GM18907 (cell line): ENCODE measurements at regions not wholly inside any gene's neighbourhood (a gene's known extent, or its start where the extent isn't known, plus 50 kb on each side); places are given as distances from the start of the nearest gene placed in this dataset.

Experiments used
- ATAC-seq: cut with Tn5 transposase; IDR thresholded peaks from one replicate; pipeline ENCODE4 v1.9.1; 2021; ENCODE audit warnings: mild to moderate bottlenecking, moderate library complexity; ENCODE audit not compliant: unreplicated experiment

DNA sequence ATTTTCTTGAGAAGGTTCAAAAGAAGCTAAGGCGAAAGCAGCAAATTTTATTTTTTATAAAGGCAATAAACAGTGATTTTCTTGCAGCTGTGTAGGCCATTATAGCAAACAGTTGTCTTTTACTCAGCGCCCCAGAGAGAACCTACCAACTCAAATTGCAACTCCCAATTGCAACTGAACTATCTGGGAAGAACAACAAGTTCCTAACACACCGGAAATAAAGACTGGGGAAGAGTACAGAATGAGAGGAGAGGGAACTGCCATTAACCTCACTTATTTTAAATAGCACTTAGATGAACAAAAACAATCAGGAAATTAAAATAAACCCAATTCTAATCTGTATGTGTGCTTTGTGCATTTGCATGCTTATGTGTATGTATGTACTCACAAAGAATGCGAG lies 171.1 kb downstream of the KCTD12 start:
- no peak for ATAC-seq

DNA sequence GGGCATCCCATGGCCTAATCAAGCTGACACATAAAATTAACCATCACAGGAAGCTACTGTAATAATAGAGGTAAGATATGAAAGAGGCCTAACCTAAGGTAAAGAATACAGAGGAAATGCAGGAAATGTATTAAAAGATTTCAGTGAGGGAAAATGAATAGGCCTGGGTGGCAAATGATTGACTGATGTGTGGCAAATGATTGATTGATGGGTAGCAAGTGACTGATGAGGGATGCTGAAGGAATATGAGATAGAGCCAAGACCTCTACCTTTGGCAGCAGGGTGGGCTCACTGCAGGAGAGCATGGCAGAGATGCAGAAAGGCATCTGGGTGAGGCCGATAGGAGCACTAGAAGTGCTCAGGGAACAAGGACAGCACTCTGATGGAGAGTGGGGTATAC lies 172.9 kb downstream of the KCTD12 start:
- no peak for ATAC-seq

DNA sequence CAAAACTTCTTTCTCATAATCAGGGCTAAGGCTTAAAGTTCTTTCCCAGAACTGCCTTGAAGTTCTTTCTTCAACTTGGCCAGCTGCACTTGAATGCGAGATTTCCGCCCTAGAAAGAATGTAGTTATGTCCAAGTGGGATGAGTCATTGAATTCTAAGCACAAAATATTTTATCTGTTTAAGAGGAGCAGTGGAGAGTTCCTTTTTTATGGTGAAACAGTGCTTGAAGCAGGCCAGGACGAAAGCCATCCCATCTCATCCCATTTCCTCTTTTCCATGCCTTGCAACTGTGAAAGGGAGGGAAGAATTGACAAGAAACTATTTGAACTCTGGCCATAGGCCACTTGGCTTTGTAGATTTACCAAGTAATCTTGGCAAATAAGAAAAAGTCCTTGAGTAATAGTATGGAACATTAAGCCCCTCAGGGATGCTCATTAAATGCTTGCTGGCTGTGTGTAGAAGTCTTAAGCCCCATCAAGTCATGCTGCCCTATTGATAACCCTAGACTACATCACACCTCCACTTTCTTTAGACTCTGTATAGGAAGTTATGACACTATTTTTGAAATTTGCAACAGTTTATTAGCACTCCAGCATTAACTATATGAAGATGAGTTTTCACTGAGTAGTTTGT lies 174.5 kb downstream of the KCTD12 start:
- no peak for ATAC-seq

DNA sequence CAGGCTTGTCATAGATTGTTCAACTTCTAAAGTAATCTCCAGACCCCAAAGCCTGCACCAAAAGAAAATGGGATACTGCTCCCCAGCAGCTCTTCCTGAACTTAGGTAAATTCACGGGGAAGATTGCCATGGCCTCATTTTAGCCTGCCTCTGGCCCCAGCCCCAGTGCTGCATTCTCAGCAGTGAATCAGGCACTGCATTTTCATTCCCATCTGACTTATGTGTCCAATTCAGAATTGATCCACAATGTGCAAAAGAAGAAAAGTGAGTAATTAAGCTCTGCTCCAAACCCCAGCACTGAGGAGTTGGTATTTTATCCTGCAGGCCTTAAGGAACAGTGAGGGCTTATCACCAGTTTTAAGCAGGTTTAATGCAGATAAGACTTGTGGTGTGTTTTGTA lies 176.4 kb downstream of the KCTD12 start:
- ATAC-seq, result no peak

- no peak for ATAC-seq
Observed at GRCh38 chr13:76708138-76708688, 178.0 kb downstream of the KCTD12 start.

DNA sequence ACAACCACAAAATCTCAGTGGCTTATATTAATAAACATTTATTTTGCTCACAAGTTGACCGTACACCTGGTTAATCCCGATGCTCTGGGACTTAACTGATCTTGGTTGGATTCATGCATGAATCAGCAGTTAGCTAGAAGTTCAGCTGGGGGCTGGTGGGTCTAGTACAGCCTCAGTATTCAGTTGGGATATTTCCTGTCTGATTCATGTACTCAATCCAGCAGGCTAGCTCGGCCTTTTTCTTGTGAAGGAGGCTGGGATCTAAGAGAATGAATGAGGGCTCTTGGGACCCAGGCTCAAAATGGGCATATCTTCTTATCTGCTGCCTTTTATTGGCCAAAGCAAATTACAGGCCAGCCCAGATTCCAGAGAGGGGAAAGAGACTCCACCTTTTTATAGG lies 178.8 kb downstream of the KCTD12 start:
- ATAC-seq, result no peak

GRCh38 chr13:76703621-76704288 lies 182.4 kb downstream of the KCTD12 start:
- ATAC-seq, result no peak

- ATAC-seq, result no peak
Observed at GRCh38 chr13:76703216-76703615, 183.0 kb downstream of the KCTD12 start.

- ATAC-seq, result no peak
Observed at GRCh38 chr13:76697288-76697687, 188.9 kb downstream of the KCTD12 start.

GRCh38 chr13:76696370-76696769 lies 189.8 kb downstream of the KCTD12 start:
- no peak for ATAC-seq

DNA sequence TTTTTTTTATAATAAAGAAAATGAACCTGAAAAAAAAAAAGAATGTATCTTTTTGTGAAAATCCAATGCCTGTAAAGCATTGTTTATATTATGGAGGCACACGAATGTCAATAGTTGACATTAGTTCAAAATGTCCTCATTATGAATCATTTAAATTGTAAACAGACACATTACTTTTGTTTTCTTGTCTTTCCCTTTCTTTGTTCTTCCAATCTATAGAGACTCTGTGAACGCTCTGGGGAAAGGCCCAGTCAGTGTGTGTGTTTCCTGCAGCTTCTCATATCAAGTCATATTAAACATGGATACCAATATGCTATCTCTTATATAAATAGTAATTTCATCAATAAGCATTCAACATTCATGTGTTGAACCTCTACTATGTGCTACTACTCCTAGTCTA lies 193.1 kb downstream of the KCTD12 start:
- no peak for ATAC-seq

DNA sequence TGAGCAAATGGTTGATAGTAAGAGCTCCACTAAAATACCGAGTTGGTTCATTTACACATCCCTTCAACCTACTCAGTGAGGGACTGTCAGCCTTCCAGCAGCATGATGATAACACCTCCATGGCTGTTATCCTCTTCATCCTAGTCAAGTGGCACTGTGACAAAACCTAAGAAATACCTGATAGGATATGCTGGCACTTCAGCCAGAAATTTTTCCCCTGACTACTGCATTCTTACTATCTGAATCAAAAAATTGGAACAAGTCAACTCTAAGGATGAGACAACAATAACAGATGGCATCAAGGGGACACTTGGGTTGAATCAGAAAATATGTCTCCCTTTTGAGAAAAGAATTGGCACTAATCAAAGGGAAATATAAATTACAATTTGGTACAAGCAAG lies 193.9 kb downstream of the KCTD12 start:
- ATAC-seq, result no peak

- no peak for ATAC-seq
Observed at GRCh38 chr13:76690611-76691010, 195.6 kb downstream of the KCTD12 start.

GRCh38 chr13:76687467-76687866 lies 198.7 kb downstream of the KCTD12 start:
- no peak for ATAC-seq

- ATAC-seq, result no peak
Observed at GRCh38 chr13:76685938-76686337, 200.3 kb downstream of the KCTD12 start.

- no peak for ATAC-seq
Observed at GRCh38 chr13:76684336-76684735, 201.9 kb downstream of the KCTD12 start.

DNA sequence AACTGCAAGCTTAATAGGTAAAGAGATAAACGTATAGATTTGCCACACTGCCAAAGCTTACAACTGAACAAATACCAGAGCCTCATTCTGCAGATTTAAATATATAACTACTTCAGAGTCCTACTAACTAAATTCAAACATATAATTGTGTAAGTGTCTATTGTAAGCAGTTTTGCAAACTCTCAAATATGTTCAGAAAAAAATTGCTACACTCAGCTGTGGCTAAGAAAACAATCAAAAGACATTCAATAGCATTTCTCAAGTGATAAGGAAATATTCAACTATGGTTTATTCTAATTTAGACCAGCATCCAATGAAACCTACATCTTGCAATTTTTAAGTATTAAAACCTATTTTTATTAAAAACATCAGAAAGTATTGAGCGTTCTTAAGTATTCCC lies 202.4 kb downstream of the KCTD12 start:
- no peak for ATAC-seq

DNA sequence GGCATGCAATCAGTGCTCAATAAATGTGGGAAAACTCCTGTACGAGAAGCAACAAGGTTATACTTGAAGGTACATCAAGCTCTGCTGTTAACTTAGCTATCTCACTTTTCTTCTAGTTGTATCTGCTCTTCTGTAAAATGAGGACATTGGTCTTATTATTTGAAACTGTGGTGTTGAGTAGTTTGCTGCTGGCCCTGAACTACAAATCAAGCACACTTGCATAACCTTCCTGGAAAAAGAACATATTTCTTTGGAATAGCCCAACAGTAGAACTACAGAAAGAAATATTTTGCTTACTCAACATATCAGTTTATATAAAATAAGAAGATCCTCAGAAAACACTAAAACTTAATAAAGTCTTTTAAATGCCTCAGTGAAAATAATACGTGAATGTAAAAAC lies 203.0 kb downstream of the KCTD12 start:
- no peak for ATAC-seq

DNA sequence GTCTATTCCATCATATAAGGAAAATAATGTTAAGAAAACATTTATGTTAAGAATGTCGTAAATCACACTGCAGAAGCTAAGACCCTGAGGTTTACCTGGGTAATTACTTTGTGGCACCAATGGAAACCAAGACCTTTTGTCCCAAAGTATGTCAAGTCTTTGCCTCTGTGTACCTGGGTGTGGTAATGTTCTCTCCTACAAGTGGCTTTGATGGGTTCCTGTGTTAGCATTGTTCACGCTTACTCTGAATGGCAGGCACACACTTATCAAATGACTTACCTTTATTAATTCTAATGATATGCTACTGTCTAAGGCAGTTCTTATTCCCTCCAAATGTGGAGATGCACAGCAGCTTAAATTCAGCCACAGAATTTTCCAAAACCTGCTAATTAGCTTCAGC lies 206.1 kb downstream of the KCTD12 start:
- ATAC-seq, result no peak

GRCh38 chr13:76677043-76677442 lies 209.2 kb downstream of the KCTD12 start:
- no peak for ATAC-seq

GRCh38 chr13:76672420-76672819 lies 213.8 kb downstream of the KCTD12 start:
- no peak for ATAC-seq

GRCh38 chr13:76668716-76669115 lies 217.5 kb downstream of the KCTD12 start:
- ATAC-seq, result no peak

DNA sequence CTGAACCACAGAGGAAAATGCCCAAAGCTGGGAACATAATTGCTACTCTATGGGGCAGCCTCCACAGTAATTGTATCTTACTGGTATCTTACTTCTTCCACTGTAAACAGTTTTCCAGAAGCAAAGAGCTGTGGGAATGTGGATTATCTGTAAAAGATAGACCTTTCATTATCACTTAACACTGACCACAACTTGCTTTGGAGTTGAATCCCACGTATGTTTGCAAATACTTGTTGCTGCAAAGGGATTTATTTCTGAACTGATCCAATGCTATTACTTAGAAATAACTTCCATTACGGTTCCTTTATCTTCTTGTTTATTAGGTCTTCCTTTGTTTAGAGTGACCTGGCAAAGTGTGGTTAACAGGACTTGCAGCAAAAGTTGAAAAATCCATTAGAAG lies 218.1 kb downstream of the KCTD12 start:
- ATAC-seq, result no peak
